ENCODE measurements at regions not wholly inside any gene's neighbourhood (a gene's known extent, or its start where the extent isn't known, plus 50 kb on each side); places are given as distances from the start of the nearest gene placed in this dataset.

DNA sequence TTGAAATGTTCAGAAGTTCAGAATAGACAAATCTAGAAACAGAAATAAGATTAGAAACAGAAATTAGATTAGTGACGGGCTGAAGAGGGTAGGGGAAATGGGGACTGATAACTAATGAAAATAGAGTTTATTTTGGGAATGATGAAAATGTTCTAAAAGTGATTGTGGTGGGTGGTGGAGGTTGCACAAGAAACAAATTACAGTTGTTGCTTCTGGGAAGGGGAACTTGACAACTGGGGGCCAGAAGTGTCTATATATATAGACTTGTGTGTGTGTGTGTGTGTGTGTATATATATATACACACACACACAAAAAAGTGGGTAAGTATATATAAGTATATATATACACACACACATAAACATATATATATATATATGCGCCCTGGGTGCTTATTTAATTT, 86.5 kb upstream of the RREB1 start:
- POLR2A ChIA-PET: no interaction called here
- H2AFZ ChIP-seq (ENCODE audit: low read depth): no peak overlapping the region; the same call in 1 of the 2 replicates
- H3K36me3 ChIP-seq (replicated peaks in 1 of 2; ENCODE audit: control insufficient read depth in 1 of 2, insufficient read depth in 2 of 2, low read length in 1 of 2): no peaks in the 10 kb centered on the region
- no peak overlapping the region for H3K4me2 ChIP-seq
- no peak for TF ChIP-seq EZH2phosphoT487 (IDR thresholded peaks at IDR 0.05; ENCODE audit: borderline replicate concordance, low read depth)
- TF ChIP-seq, protein P1, sequence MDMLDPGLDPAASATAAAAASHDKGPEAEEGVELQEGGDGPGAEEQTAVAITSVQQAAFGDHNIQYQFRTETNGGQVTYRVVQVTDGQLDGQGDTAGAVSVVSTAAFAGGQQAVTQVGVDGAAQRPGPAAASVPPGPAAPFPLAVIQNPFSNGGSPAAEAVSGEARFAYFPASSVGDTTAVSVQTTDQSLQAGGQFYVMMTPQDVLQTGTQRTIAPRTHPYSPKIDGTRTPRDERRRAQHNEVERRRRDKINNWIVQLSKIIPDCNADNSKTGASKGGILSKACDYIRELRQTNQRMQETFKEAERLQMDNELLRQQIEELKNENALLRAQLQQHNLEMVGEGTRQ (IDR thresholded peaks at IDR 0.05; ENCODE audit: borderline replicate concordance, low read depth, low read length): no peak
- TF ChIP-seq FOXM1 (IDR thresholded peaks at IDR 0.05; ENCODE audit: low read depth): no peak
- TF ChIP-seq POLR2AphosphoS5 (IDR thresholded peaks at IDR 0.05; ENCODE audit: low read depth, low read length): no peak
- TF ChIP-seq RFX5 (IDR thresholded peaks at IDR 0.05; ENCODE audit: low read length): no peak
- TF ChIP-seq RAD21 (IDR thresholded peaks at IDR 0.05; ENCODE audit: low read length): no peak
- no peak for TF ChIP-seq MEF2A (IDR thresholded peaks at IDR 0.05; ENCODE audit: borderline replicate concordance, low read depth)
- no peak for TF ChIP-seq RCOR1 (IDR thresholded peaks at IDR 0.05; ENCODE audit: low read length)
- TF ChIP-seq SMC3 (IDR thresholded peaks at IDR 0.05; ENCODE audit: low read depth, low read length): no peak
- no peak for TF ChIP-seq CHD2 (IDR thresholded peaks at IDR 0.05; ENCODE audit: low read length, partially characterized antibody)
- no peak for TF ChIP-seq MXI1 (IDR thresholded peaks at IDR 0.05; ENCODE audit: low read depth, low read length)
- TF ChIP-seq, protein P2, sequence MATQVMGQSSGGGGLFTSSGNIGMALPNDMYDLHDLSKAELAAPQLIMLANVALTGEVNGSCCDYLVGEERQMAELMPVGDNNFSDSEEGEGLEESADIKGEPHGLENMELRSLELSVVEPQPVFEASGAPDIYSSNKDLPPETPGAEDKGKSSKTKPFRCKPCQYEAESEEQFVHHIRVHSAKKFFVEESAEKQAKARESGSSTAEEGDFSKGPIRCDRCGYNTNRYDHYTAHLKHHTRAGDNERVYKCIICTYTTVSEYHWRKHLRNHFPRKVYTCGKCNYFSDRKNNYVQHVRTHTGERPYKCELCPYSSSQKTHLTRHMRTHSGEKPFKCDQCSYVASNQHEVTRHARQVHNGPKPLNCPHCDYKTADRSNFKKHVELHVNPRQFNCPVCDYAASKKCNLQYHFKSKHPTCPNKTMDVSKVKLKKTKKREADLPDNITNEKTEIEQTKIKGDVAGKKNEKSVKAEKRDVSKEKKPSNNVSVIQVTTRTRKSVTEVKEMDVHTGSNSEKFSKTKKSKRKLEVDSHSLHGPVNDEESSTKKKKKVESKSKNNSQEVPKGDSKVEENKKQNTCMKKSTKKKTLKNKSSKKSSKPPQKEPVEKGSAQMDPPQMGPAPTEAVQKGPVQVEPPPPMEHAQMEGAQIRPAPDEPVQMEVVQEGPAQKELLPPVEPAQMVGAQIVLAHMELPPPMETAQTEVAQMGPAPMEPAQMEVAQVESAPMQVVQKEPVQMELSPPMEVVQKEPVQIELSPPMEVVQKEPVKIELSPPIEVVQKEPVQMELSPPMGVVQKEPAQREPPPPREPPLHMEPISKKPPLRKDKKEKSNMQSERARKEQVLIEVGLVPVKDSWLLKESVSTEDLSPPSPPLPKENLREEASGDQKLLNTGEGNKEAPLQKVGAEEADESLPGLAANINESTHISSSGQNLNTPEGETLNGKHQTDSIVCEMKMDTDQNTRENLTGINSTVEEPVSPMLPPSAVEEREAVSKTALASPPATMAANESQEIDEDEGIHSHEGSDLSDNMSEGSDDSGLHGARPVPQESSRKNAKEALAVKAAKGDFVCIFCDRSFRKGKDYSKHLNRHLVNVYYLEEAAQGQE (IDR thresholded peaks at IDR 0.05; ENCODE audit: low read depth, low read length): no peak
- no peak for TF ChIP-seq NRF1 (IDR thresholded peaks at IDR 0.05; ENCODE audit: low read depth, low read length)
- TF ChIP-seq, protein P3, sequence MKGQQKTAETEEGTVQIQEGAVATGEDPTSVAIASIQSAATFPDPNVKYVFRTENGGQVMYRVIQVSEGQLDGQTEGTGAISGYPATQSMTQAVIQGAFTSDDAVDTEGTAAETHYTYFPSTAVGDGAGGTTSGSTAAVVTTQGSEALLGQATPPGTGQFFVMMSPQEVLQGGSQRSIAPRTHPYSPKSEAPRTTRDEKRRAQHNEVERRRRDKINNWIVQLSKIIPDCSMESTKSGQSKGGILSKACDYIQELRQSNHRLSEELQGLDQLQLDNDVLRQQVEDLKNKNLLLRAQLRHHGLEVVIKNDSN (IDR thresholded peaks at IDR 0.05; ENCODE audit: borderline replicate concordance, low read depth): no peak
- no peak for TF ChIP-seq GABPA (IDR thresholded peaks at IDR 0.05; ENCODE audit: low read depth)
- TF ChIP-seq ZBTB33 (IDR thresholded peaks at IDR 0.05; ENCODE audit: borderline replicate concordance, low read depth): no peak
- TF ChIP-seq TCF12 (IDR thresholded peaks at IDR 0.05): no peak
- no peaks in the 10 kb centered on the region for H4K20me1 ChIP-seq (ENCODE audit: insufficient read depth)
- no peaks in the 10 kb centered on the region for H3K4me1 ChIP-seq (ENCODE audit: control insufficient read depth in 1 of 2, insufficient read depth in 2 of 2, low read depth in 1 of 2, low read length in 1 of 2)
- no peaks in the 10 kb centered on the region for H3K9me2 ChIP-seq
- H3K9me3 ChIP-seq: no peaks in the 10 kb centered on the region
- no peak overlapping the region for H3K9ac ChIP-seq
- DNase-seq: no peak
- no peaks in the 10 kb centered on the region for H3F3A ChIP-seq (replicated peaks; ENCODE audit: insufficient read depth)
- H3K4me3 ChIP-seq (ENCODE audit: low read depth in 2 of 2, low read length in 1 of 2): no peak overlapping the region
- 46% methylated on average over 2 of the region's 2 CpGs for WGBS (ENCODE audit: low lambda C conversion rate)
- no peaks in the 10 kb centered on the region for H3K79me2 ChIP-seq (ENCODE audit: insufficient read depth)
- H3K27me3 ChIP-seq (ENCODE audit: insufficient read depth): no peaks in the 10 kb centered on the region
- CTCF ChIA-PET: no interaction called here
- no peak overlapping the region for H3K27ac ChIP-seq (ENCODE audit: low read depth in 2 of 2, low read length in 1 of 2)

All from SK-N-SH (cell line).